Small intestine (tissue), 7 donors: ENCODE measurements at regions not wholly inside any gene's neighbourhood (a gene's known extent, or its start where the extent isn't known, plus 50 kb on each side); places are given as distances from the start of the nearest gene placed in this dataset.

Experiments
- DNase-seq, 2 donors: peaks; one replicate each; pipeline versions ENCODE4 v3.0.0 to v3.0.0-alpha.2; 2013
- FAIRE-seq: peaks from 2 replicates; lab custom pipeline; 2012; peaks lifted over from hg19 to GRCh38; lab: Jason Lieb, UNC
- H3K27ac ChIP-seq, 3 donors: one replicate each; pipeline ENCODE4 v1.5.1; 2013; ENCODE audit warnings: low read length in 2 of 3, mild to moderate bottlenecking in 2 of 3, control low read depth in 1 of 3, inconsistent platforms in 1 of 3, low read depth in 1 of 3, moderate library complexity in 1 of 3
- H3K27me3 ChIP-seq, 3 donors: one replicate each; pipeline ENCODE4 v1.6.1; 2013; ENCODE audit warnings: low read length in 3 of 3, inconsistent platforms in 1 of 3; ENCODE audit not compliant: control insufficient read depth in 3 of 3, insufficient read depth in 3 of 3
- H3K36me3 ChIP-seq, 3 donors: one replicate each; pipeline ENCODE4 v1.6.1; 2013; ENCODE audit warnings: low read length in 3 of 3, inconsistent platforms in 1 of 3, low read depth in 1 of 3, mild to moderate bottlenecking in 1 of 3, moderate library complexity in 1 of 3; ENCODE audit not compliant: control insufficient read depth in 3 of 3, insufficient read depth in 2 of 3
- H3K4me1 ChIP-seq, 3 donors: one replicate each; pipeline ENCODE4 v1.6.1; 2013; ENCODE audit warnings: low read length in 2 of 3, inconsistent platforms in 1 of 3, low read depth in 1 of 3, mild to moderate bottlenecking in 1 of 3, moderate library complexity in 1 of 3; ENCODE audit not compliant: control insufficient read depth in 3 of 3, insufficient read depth in 2 of 3
- H3K4me3 ChIP-seq, 3 donors: one replicate each; pipeline ENCODE4 v1.5.1; 2013; ENCODE audit warnings: low read length in 3 of 3, control low read depth in 1 of 3, inconsistent platforms in 1 of 3, low read depth in 1 of 3, mild to moderate bottlenecking in 1 of 3, moderate library complexity in 1 of 3
- H3K9me3 ChIP-seq, 2 donors: one replicate each; pipeline ENCODE4 v1.6.1; 2013; ENCODE audit warnings: low read depth in 1 of 2, low read length in 1 of 2; ENCODE audit not compliant: control insufficient read depth in 2 of 2, insufficient read depth in 1 of 2
- WGBS, 3 donors: extraction: QIAGEN DNeasy Blood & Tissue Kit; methylation state at CpG; one replicate each; pipeline ENCODE4 v1.1.7; 2013; 5-methylcytosine and 5-hydroxymethylcytosine counted together
- donor health status: healthy with polysubstance abuse.
- donor health status: control.
- donor health status: control.
- donor health status: Bipolar disorder and iron deficiency.
- donor health status: healthy.

DNA sequence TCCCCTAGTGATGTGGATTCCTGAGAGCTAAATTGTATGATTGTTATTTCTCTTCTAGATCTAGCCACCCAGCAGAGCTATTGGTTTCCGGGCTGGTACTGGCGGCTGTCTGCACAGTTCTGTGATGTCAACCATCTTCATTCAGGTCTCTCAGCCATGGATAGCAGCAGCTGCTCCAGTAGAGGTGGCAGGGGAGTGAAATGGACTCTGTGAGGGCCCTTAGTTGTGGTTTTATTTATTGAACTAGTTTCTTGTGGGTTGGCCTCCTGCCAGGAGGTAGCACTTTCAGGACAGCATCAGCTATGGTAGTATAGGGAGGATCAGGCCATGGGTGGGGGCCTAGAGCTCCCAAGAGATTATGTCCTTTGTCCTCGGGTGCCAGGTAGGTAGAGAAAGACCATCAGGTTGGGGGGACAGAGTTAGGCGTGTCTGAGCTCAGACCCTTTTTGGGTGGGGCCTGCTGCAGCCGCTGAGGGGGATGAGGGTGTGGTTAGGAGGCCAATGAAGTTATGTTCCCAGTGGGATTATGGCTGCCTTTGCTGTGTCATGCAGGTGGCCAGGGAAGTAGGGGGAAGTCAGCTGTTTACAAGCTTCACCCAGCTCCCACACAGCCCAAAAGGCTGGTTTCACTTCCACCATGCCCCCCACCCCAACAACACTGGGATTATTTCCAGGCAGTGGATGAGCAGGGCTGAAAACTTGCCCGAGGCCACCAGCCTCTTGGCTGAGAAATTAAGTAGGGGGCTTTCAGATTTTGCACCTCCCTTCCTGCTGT, 55.1 kb upstream of the RGS4 start:
- FAIRE-seq: no peak
- Histone ChIP-seq H3K9me3 (no peaks in the 10 kb centered on the region), H3K27ac (no peak overlapping the region), H3K4me1 (no peaks in the 10 kb centered on the region), H3K4me3 (no peak overlapping the region), H3K27me3 (no peaks in the 10 kb centered on the region), H3K36me3 (no peaks in the 10 kb centered on the region)
- DNase-seq: no peak
- 66 to 77% (median 69%) methylated on average over 6 of the region's 6 CpGs for WGBS, 3 donors

DNA sequence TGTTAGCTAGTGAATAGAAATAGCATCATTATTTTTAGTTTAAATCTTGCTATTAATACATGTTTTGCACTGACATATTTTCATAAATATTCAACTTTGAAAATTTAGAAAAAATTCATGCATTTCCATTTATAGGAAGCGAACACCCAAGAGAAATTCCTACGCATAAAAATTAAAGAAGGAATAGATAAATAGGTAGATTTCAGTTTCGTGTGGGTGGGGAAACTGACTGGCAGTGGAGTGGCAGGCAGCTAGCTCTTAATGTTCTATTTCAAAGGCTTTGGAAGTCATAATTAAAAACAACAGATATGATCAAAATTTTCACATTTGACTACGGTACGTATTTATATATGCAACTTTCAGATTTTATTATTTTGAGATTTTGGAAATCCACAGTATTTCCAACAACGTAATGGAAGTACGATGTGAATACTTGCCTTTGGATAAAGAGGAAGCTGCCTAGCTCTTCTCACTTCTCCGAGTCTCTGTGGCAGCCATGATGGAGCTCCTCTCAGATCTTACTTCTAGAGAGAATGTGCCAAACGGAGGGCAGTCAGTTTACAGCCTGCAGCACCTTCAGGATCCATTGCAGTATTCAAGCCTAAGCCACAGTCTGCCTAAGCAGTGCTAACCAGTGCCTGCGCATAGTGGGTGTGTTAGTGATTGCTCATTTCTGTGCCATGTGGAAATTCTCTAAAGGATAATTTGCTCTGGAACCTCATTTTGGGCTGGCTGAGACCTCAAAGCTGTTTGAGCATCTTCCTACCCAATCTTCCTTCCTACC, 62.9 kb upstream of the RGS4 start:
- Histone ChIP-seq H3K36me3 (no peaks in the 10 kb centered on the region), H3K27ac (no peak overlapping the region), H3K27me3 (no peaks in the 10 kb centered on the region), H3K9me3 (no peaks in the 10 kb centered on the region), H3K4me3 (no peak overlapping the region), H3K4me1 (no peaks in the 10 kb centered on the region)
- 88 to 91% (median 91%) methylated on average over 10 of the region's 10 CpGs for WGBS, 3 donors
- FAIRE-seq (no peak), DNase-seq (no peak)

DNA sequence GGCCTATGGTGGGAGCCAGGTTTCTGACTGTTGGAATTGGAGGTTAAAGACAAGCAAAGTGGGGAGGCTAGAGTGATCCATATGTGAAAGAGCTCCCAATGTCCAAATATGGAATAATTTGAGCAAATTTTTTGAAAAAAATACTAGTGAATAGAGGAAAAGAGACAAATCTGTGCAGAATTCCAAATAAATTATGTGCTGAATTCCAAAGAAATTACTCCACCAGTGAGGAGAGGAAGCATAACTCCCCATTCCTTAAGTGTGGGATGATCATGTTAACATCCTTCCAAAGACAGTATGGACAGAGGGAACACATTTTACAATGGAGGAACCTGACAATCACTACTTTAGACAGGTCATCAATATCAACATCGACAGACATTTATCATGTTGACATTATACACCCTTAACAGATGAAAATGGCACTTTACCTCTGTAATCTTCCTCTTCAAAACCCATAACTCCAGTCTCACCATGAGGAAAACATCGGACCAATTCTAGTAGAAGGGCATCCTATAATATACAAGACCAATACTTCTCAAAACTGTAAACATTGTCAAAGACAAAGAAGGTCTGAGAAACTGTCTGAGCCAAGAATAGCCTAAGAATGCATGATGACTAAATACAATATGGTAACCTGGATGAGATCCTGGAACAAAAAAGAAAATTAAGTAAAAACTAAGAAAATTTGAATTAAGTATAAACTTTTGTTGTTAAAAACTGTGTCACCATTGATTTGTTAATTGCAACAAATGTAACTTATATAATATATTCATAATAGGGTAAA, 71.5 kb upstream of the RGS4 start:
- Histone ChIP-seq H3K27ac (no peak overlapping the region), H3K9me3 (no peaks in the 10 kb centered on the region), H3K4me3 (no peak overlapping the region), H3K4me1 (no peaks in the 10 kb centered on the region), H3K36me3 (no peaks in the 10 kb centered on the region), H3K27me3 (no peaks in the 10 kb centered on the region)
- WGBS, 3 donors: 76 to 86% (median 81%) methylated on average over 2 of the region's 2 CpGs
- FAIRE-seq (no peak), DNase-seq (no peak)

DNA sequence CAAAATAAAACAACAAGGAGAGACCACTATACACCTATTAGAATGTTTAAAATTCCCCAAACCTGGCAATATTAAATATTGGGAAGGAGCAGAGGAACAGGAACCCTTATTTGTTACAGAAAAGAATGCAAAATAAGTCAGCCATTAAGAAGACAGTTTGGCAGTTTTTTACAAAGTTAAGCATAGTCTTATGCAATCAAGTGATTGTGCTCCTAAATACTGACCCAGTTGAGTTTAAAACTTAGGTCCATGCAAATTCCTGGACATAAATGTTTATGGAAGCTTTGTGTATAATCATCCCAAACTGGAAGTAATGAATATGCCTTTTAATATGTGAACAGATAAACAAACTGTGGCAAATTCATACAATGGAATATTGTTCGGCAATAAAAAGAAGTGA, 72.9 kb upstream of the RGS4 start:
- 85 to 97% (median 94%) methylated on average over 1 of the region's 1 CpG for WGBS, 3 donors
- Histone ChIP-seq H3K27ac (no peak overlapping the region), H3K36me3 (no peaks in the 10 kb centered on the region), H3K4me3 (no peak overlapping the region), H3K27me3 (peaks cover 0 to 3% (median 0%) of the 10 kb centered on the region in 3 donors), H3K4me1 (no peaks in the 10 kb centered on the region), H3K9me3 (no peaks in the 10 kb centered on the region)
- DNase-seq (no peak), FAIRE-seq (no peak)

DNA sequence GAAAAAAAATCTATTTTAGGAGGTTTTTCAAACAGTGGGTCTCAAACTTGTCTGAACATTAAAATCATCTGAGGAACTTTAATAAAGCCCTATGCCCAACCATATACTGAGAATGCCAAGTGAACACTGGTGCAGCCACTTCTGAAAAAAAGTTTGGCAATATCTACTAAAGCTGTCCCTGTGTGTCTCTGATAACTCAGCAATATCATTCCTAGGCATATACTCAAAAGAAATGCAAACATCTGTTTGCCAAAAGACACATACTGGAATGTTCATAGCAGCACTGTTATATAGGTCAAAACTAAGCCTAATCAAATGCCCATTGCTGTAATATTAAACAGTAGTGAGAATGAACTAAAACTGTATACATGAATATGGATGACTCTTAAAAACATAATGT, 74.2 kb upstream of the RGS4 start:
- H3K36me3 ChIP-seq: no peaks in the 10 kb centered on the region
- H3K4me1 ChIP-seq: no peaks in the 10 kb centered on the region
- no peak for FAIRE-seq
- no peak overlapping the region for H3K27ac ChIP-seq
- no peaks in the 10 kb centered on the region for H3K9me3 ChIP-seq
- peaks cover 0 to 3% (median 0%) of the 10 kb centered on the region in 3 donors for H3K27me3 ChIP-seq
- H3K4me3 ChIP-seq: no peak overlapping the region
- no peak for DNase-seq

DNA sequence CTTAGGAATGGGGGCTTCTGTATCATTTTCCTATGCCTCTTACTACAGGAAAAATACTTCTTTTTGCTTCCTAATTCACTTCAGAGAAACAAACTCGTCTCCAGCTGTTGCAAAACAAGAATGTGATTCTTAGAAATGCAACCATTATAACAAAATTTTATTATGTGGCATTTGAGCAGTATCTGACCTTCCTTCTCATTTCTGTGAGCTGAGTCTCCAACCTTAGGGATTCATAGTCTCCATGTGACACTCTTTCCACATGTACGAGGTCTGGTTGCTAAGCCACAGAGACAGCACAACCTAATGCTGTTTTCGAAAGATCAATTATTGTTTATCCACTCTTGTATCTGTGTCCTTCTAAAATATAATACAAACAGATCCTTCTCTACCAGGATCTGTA, 75.3 kb upstream of the RGS4 start:
- H3K4me1 ChIP-seq: no peaks in the 10 kb centered on the region
- H3K27ac ChIP-seq: no peak overlapping the region
- H3K4me3 ChIP-seq: no peak overlapping the region
- no peaks in the 10 kb centered on the region for H3K9me3 ChIP-seq
- H3K36me3 ChIP-seq: no peaks in the 10 kb centered on the region
- DNase-seq: no peak
- WGBS, 3 donors: 47 to 69% (median 54%) methylated on average over 3 of the region's 3 CpGs
- peaks cover 0 to 3% (median 0%) of the 10 kb centered on the region in 3 donors for H3K27me3 ChIP-seq
- no peak for FAIRE-seq

DNA sequence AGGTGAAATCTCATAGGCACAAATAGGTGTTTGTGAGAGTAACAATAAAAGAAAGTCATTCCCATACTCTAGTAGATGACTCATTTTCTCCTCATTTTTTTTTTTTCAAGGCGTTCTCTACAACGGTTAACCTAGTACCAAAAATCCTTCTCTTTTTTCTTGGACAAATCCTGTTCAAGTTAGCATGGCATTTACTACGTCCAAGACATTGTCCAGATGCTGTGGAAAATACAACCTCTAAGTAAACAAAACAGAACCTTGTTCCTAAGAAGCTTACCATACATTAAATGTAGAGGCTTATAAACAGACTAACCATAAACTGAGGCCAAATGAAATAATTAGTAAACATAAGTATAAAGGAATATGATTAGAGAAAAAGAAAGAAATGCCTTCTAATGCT, 76.2 kb upstream of the RGS4 start:
- WGBS, 3 donors: 65 to 77% (median 75%) methylated on average over 3 of the region's 3 CpGs
- FAIRE-seq: no peak

DNA sequence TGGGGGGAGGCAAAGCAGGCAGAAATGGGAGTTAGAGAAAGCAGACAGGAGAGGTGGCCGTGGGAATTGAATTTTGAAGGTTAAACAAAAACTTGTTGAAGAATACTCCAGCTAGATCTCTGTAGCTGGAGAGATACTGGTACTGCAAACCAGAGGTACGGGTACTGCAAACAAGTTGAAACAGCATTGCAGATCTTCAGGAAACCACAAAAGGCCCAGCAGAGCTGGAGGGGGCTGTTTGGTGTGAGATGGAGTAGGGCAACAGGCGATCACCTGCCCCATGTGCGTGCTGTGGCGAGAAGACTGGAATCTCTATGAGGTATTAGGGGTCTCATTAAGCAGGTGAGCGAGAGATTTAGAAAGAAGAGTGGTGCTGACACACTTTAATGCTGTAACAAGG, 77.7 kb upstream of the RGS4 start:
- Histone ChIP-seq H3K4me1 (no peaks in the 10 kb centered on the region), H3K4me3 (no peak overlapping the region), H3K27ac (no peak overlapping the region), H3K36me3 (no peaks in the 10 kb centered on the region), H3K9me3 (no peaks in the 10 kb centered on the region), H3K27me3 (peaks cover 0 to 3% (median 0%) of the 10 kb centered on the region in 3 donors)
- 81 to 86% (median 86%) methylated on average over 6 of the region's 6 CpGs for WGBS, 3 donors
- FAIRE-seq (no peak), DNase-seq (no peak)

More for the DNA sequence above, 76.2 kb upstream of the RGS4 start:
- Histone ChIP-seq H3K36me3 (no peaks in the 10 kb centered on the region), H3K4me1 (no peaks in the 10 kb centered on the region), H3K27ac (no peak overlapping the region), H3K4me3 (no peak overlapping the region), H3K9me3 (no peaks in the 10 kb centered on the region), H3K27me3 (peaks cover 0 to 3% (median 0%) of the 10 kb centered on the region in 3 donors)
- no peak for DNase-seq
